HL-60 (cell line): ENCODE measurements at regions not wholly inside any gene's neighbourhood (a gene's known extent, or its start where the extent isn't known, plus 50 kb on each side); places are given as distances from the start of the nearest gene placed in this dataset.

Experiments used
- DNase-seq, 2 experiments: peaks; one replicate each; pipeline ENCODE4 v3.0.0-alpha.2; 2010 to 2020; ENCODE audit warnings: low read depth in 1 of 2, low spot score in 1 of 2
- H3K27ac ChIP-seq: fragments of 250-450 bp; sonication (Bioruptor Pico); replicated peaks from 2 replicates; pipeline ENCODE4 v1.5.1; 2020; ENCODE audit warnings: mild to moderate bottlenecking, moderate library complexity
- H3K27me3 ChIP-seq: fragments of 250-450 bp; sonication (Bioruptor Pico); 2 replicates; pipeline ENCODE4 v1.5.1; 2021; ENCODE audit warnings: mild to moderate bottlenecking, moderate library complexity; ENCODE audit not compliant: insufficient read depth, poor library complexity, severe bottlenecking
- H3K4me3 ChIP-seq: replicated peaks from 2 replicates; pipeline ENCODE4 v1.5.1; 2011; ENCODE audit warnings: mild to moderate bottlenecking, control low read depth, low read length; ENCODE audit not compliant: insufficient read depth
- GABPA ChIP-seq: IDR thresholded peaks from 2 replicates; pipeline ENCODE4 v1.6.1; 2012; ENCODE audit warnings: low read depth
- POLR2AphosphoS5 ChIP-seq: IDR thresholded peaks from 2 replicates; pipeline ENCODE4 v1.6.1; 2012; ENCODE audit warnings: low read depth
- SPI1 ChIP-seq: IDR thresholded peaks from 2 replicates; pipeline ENCODE4 v1.6.1; 2012; ENCODE audit warnings: low read depth, mild to moderate bottlenecking, borderline replicate concordance
- TF ChIP-seq, protein P1 (sequence below): IDR thresholded peaks from one replicate; pipeline ENCODE4 v1.5.1; 2011; ENCODE audit warnings: low read length, control low read depth, inconsistent platforms; ENCODE audit not compliant: insufficient read depth
- TF ChIP-seq, protein P2 (sequence below): IDR thresholded peaks from 2 replicates; pipeline ENCODE4 v1.6.1; 2012; ENCODE audit warnings: low read depth; ENCODE audit not compliant: insufficient replicate concordance

DNA sequence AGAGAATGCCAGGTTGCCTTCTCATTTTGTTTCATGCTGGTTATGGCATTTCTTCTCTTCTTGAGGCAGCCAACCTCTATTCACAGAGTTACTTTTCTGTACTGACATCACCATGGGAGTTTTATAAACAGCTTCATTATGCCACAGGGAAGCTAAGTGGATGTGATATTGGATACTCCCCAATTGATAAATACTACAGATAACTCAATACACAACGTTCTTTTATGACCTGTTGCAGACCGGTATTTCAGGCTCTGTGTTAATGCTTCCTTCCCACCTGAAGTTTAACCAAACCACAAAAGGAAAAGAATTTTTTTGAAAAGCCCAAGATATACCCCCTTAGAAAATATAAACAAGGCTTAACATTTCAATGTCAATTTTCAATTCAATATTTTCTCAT is 258.3 kb upstream of the SOX11 start:
- TF ChIP-seq, protein P1, sequence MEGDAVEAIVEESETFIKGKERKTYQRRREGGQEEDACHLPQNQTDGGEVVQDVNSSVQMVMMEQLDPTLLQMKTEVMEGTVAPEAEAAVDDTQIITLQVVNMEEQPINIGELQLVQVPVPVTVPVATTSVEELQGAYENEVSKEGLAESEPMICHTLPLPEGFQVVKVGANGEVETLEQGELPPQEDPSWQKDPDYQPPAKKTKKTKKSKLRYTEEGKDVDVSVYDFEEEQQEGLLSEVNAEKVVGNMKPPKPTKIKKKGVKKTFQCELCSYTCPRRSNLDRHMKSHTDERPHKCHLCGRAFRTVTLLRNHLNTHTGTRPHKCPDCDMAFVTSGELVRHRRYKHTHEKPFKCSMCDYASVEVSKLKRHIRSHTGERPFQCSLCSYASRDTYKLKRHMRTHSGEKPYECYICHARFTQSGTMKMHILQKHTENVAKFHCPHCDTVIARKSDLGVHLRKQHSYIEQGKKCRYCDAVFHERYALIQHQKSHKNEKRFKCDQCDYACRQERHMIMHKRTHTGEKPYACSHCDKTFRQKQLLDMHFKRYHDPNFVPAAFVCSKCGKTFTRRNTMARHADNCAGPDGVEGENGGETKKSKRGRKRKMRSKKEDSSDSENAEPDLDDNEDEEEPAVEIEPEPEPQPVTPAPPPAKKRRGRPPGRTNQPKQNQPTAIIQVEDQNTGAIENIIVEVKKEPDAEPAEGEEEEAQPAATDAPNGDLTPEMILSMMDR = no peak
- TF ChIP-seq, protein P2, sequence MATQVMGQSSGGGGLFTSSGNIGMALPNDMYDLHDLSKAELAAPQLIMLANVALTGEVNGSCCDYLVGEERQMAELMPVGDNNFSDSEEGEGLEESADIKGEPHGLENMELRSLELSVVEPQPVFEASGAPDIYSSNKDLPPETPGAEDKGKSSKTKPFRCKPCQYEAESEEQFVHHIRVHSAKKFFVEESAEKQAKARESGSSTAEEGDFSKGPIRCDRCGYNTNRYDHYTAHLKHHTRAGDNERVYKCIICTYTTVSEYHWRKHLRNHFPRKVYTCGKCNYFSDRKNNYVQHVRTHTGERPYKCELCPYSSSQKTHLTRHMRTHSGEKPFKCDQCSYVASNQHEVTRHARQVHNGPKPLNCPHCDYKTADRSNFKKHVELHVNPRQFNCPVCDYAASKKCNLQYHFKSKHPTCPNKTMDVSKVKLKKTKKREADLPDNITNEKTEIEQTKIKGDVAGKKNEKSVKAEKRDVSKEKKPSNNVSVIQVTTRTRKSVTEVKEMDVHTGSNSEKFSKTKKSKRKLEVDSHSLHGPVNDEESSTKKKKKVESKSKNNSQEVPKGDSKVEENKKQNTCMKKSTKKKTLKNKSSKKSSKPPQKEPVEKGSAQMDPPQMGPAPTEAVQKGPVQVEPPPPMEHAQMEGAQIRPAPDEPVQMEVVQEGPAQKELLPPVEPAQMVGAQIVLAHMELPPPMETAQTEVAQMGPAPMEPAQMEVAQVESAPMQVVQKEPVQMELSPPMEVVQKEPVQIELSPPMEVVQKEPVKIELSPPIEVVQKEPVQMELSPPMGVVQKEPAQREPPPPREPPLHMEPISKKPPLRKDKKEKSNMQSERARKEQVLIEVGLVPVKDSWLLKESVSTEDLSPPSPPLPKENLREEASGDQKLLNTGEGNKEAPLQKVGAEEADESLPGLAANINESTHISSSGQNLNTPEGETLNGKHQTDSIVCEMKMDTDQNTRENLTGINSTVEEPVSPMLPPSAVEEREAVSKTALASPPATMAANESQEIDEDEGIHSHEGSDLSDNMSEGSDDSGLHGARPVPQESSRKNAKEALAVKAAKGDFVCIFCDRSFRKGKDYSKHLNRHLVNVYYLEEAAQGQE = no peak
- TF ChIP-seq POLR2AphosphoS5 = no peak
- no peak for TF ChIP-seq SPI1
- no peak for TF ChIP-seq GABPA
- DNase-seq = no peak
- no peak overlapping the region for H3K27ac ChIP-seq

DNA sequence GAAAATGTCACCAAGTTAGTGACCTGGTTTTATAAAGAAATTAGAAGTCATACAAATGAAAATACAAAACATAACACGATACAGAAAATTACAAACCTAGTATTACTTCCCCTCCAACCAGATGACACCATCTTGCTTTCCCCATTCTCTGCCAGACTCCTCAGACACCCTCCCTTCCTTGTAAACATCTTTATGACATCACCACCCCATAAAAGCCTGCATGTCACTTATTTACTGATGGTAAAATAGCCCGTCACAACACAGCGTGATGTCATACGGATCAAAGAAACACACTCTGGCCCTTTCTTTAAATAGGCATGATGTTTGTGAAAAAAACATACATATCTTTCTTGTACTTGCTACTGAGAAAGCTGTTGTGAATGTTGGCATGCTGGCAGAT is 254.8 kb upstream of the SOX11 start:
- Histone ChIP-seq H3K4me3 (no peak overlapping the region), H3K27ac (no peak overlapping the region), H3K27me3 (no peaks in the 10 kb centered on the region)
- no peak for DNase-seq
- no peak for TF ChIP-seq SPI1
- TF ChIP-seq, protein P2 = no peak

More for the DNA sequence above, 258.3 kb upstream of the SOX11 start:
- Histone ChIP-seq H3K27me3 (no peaks in the 10 kb centered on the region), H3K4me3 (no peak overlapping the region)

DNA sequence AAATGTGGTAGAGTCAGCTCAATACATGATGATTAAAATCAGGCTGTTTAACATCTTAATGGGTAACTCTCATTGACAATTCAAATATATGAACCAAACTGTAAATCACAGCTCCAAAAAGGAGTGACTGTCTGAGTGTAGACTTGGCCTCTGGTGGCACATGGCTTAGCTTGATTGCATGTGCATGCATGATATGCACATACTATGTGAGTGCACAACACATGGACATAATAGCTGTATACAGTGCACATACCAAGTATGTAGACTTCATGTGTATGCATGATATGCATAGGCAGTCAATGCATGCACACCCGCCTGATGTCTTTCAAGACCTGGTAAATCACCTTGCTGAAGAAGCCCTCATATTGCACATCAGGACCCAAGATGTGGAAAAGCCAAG is 252.0 kb upstream of the SOX11 start:
- H3K27ac ChIP-seq = no peak overlapping the region
- no peaks in the 10 kb centered on the region for H3K27me3 ChIP-seq
- no peak for DNase-seq
- H3K4me3 ChIP-seq = no peak overlapping the region
- no peak for TF ChIP-seq SPI1
- TF ChIP-seq, protein P1 = no peak
- TF ChIP-seq POLR2AphosphoS5 = no peak
- TF ChIP-seq, protein P2 = no peak
- no peak for TF ChIP-seq GABPA

DNA sequence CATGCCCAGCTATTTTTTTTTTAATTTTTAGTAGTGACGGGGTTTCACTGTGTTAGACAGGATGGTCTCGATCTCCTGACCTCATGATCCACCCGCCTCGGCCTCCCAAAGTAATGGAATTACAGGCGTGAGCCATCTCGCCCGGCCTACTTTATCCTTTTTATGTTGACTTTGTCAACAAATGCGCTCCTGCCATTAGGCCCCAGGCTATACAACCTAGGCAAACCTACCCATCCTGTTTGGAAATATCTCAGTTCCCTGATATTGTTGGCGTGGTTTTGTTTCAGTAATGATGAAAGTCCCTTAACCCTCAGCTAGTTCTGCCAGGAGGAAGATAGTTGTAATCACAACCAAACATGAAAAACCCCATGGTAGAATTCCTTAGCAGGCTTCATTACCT is 249.4 kb upstream of the SOX11 start:
- Histone ChIP-seq H3K4me3 (no peak overlapping the region), H3K27ac (no peak overlapping the region), H3K27me3 (no peaks in the 10 kb centered on the region)
- DNase-seq = no peak
- TF ChIP-seq, protein P2 = no peak
